Nephron progenitor cell (in vitro differentiated cells): ENCODE measurements at regions not wholly inside any gene's neighbourhood (a gene's known extent, or its start where the extent isn't known, plus 50 kb on each side); places are given as distances from the start of the nearest gene placed in this dataset.

Source experiments
- DNase-seq: peaks from one replicate; pipeline ENCODE4 v3.0.0; 2021
- H3K27ac Mint-ChIP-seq: 2 replicates; pipeline ENCODE4 v1.8.0; 2021; ENCODE audit warnings: mild to moderate bottlenecking, moderate library complexity, mixed read lengths
- H3K27me3 Mint-ChIP-seq: 2 replicates; pipeline ENCODE4 v1.8.0; 2021; ENCODE audit warnings: mild to moderate bottlenecking, low read depth, mixed read lengths; ENCODE audit not compliant: poor library complexity
- H3K36me3 Mint-ChIP-seq: 2 replicates; pipeline ENCODE4 v1.8.0; 2021; ENCODE audit warnings: low read depth, mixed read lengths
- H3K4me1 Mint-ChIP-seq: 2 replicates; pipeline ENCODE4 v1.8.0; 2021; ENCODE audit warnings: mixed read lengths
- H3K4me3 Mint-ChIP-seq: 2 replicates; pipeline ENCODE4 v1.8.0; 2021; ENCODE audit warnings: mild to moderate bottlenecking, moderate library complexity, mixed read lengths
- H3K9me3 Mint-ChIP-seq: 2 replicates; pipeline ENCODE4 v1.8.0; 2021; ENCODE audit warnings: mild to moderate bottlenecking, moderate library complexity, mixed read lengths
- TF ChIP-seq, protein P1 (sequence below): fragments of 200-600 bp; sonication (generic); IDR thresholded peaks from 2 replicates; pipeline ENCODE4 v1.5.0; 2021; ENCODE audit warnings: antibody characterized with exemption

DNA sequence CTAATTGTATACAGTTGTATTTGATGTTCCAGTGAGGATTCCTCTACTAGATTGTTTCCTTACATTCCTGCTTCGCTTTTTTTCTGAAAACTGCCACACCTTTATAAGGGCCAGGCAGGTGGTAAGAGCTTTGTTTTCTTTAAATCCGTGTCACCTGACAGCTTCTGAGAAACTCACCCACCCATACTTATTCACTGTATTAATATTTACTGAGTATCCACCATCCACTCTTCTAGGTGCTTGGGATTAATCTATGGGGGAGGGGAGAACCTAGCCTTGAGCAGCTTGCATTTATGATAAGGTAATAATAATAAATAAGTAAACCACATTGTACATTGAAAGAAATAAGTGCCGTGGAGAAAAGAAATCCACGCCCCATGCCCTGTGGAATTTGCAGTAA is 174.7 kb upstream of the AGAP1 start:
- DNase-seq: no peak
- Mint-ChIP-seq H3K27me3 (peaks cover 7% of the 10 kb centered on the region), H3K36me3 (no peaks in the 10 kb centered on the region), H3K4me3 (no peak overlapping the region), H3K27ac (no peak overlapping the region), H3K4me1 (peaks cover 10% of the 10 kb centered on the region), H3K9me3 (no peaks in the 10 kb centered on the region)
- TF ChIP-seq, protein P1, sequence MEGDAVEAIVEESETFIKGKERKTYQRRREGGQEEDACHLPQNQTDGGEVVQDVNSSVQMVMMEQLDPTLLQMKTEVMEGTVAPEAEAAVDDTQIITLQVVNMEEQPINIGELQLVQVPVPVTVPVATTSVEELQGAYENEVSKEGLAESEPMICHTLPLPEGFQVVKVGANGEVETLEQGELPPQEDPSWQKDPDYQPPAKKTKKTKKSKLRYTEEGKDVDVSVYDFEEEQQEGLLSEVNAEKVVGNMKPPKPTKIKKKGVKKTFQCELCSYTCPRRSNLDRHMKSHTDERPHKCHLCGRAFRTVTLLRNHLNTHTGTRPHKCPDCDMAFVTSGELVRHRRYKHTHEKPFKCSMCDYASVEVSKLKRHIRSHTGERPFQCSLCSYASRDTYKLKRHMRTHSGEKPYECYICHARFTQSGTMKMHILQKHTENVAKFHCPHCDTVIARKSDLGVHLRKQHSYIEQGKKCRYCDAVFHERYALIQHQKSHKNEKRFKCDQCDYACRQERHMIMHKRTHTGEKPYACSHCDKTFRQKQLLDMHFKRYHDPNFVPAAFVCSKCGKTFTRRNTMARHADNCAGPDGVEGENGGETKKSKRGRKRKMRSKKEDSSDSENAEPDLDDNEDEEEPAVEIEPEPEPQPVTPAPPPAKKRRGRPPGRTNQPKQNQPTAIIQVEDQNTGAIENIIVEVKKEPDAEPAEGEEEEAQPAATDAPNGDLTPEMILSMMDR: no peak

DNA sequence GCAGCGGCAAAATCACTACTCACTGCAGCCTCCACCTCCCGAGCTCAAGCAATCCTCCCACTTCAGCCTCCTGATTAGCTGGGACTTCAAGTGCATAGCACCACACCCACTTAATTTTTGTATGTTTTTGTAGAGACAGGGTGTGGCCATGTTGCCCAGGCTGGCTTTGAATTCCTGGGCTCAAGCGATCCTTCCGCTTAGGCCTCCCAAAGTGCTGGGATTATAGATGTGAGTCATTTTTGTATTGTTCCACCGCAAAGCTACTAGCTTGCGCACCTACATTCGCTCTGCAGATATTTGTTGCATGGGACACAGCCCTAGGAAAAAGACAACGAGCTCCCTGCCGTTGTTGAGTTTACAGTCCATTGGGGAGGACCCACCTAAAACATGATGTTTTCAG is 173.5 kb upstream of the AGAP1 start:
- no peak for DNase-seq
- no peak overlapping the region for H3K27ac Mint-ChIP-seq
- TF ChIP-seq, protein P1: no peak
- H3K36me3 Mint-ChIP-seq: no peaks in the 10 kb centered on the region
- H3K4me3 Mint-ChIP-seq: no peak overlapping the region
- peaks cover 21% of the 10 kb centered on the region for H3K4me1 Mint-ChIP-seq
- peaks cover 6% of the 10 kb centered on the region for H3K27me3 Mint-ChIP-seq
- no peaks in the 10 kb centered on the region for H3K9me3 Mint-ChIP-seq

DNA sequence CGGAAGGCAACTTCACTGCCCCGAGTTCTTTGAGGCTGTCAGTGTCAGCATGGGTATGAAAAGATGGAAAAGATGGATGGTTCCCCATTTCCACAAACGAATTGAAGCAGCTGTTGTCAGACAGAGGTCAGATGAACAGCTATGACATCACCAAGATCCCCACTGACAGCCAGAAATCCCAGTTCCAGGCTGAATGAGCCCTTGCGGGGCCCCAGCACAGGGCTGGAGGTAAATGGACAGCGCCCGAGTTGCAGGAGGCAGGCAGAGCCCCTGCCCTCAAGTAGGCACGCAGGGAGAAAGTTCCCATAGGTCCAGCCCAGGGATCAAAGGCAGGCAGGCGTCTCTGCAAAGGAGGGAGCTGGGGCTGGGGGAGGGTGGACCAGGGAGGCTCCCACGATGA is 169.5 kb upstream of the AGAP1 start:
- no peaks in the 10 kb centered on the region for H3K9me3 Mint-ChIP-seq
- H3K27ac Mint-ChIP-seq: no peak overlapping the region
- H3K36me3 Mint-ChIP-seq: no peaks in the 10 kb centered on the region
- H3K4me3 Mint-ChIP-seq: peak overlapping the region; percentile 14
- H3K27me3 Mint-ChIP-seq: peaks cover 12% of the 10 kb centered on the region
- TF ChIP-seq, protein P1: no peak
- peak; percentile 51 for DNase-seq
- peaks cover 43% of the 10 kb centered on the region for H3K4me1 Mint-ChIP-seq

DNA sequence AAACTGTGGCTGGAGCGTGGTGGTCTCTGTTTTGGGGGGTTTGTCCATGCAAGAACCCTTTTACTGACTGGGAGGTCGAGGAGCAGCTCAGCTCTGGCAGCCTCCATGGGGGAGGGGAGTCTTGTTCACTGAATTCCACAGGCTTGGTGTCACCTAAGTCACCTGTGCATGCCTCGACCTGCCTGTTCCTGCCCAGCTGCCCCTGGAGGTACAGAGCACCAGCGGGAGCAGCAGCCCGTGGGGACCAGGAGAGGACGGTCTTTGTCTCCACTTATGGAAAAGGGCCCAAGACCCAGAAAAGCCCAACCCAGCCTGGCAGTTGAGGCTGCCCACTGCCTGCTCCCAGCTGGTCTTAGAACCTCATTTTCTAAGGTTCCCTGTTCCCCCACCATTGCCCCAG is 168.7 kb upstream of the AGAP1 start:
- no peak for DNase-seq
- no peaks in the 10 kb centered on the region for H3K9me3 Mint-ChIP-seq
- H3K4me3 Mint-ChIP-seq: no peak overlapping the region
- H3K4me1 Mint-ChIP-seq: peaks cover 43% of the 10 kb centered on the region
- TF ChIP-seq, protein P1: no peak
- peaks cover 8% of the 10 kb centered on the region for H3K27me3 Mint-ChIP-seq
- H3K36me3 Mint-ChIP-seq: no peaks in the 10 kb centered on the region
- H3K27ac Mint-ChIP-seq: no peak overlapping the region

DNA sequence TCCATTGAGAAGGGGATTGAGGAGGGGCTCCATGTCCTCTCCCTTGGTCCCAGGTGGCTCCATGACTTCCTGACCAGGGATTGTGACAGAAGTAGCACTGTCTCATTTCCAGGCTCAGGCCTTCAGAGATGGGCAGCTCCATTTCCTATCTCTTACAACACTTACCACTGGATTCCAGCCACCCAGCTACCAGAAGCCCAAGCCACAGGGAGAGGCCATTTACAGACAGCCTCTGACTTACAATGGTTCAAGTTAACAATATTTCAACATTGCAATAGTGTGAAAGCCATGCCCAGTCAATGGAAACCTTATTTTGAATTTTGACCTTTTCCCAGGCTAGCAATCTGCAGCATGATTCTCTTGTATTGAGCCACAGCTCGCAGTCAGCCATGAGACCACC is 164.9 kb upstream of the AGAP1 start:
- no peak for DNase-seq
- Mint-ChIP-seq H3K36me3 (no peaks in the 10 kb centered on the region), H3K4me1 (peaks cover 35% of the 10 kb centered on the region), H3K27me3 (peaks cover 11% of the 10 kb centered on the region), H3K27ac (no peak overlapping the region), H3K4me3 (no peak overlapping the region), H3K9me3 (peaks cover 6% of the 10 kb centered on the region)
- TF ChIP-seq, protein P1: no peak

DNA sequence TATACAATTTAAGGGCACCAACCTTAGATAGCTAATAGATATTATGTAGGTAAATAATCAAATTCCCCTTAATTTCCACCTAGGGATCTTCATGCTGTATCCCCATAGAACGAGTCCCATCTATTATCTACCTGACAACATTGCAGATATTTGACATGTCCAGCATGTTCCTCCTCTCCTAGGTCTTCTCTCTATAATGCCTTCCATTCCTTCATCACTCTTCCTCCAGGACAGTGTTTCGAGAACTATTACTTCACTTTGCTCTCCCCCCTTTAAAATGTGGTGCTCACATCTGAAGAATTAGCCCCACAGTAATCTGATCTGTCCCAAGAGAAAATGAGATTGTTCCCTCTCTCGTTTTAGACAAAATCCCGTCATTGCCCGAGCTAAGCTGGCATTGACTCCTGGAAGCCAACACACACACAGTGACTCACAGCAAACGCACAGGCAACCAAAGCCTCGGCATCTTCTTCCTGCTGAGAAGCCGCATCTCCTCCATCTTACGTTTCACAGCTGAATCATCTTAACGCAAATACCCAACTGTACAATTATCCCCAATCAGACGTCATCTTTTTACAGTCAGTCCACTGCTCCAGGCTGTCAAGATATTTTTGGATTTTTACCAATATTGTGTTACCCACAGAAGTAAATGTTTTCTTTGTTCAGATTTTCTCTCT is 162.9 kb upstream of the AGAP1 start:
- Mint-ChIP-seq H3K9me3 (peaks cover 6% of the 10 kb centered on the region), H3K27ac (no peak overlapping the region), H3K4me1 (peaks cover 17% of the 10 kb centered on the region), H3K36me3 (no peaks in the 10 kb centered on the region), H3K27me3 (peaks cover 6% of the 10 kb centered on the region), H3K4me3 (no peak overlapping the region)
- DNase-seq: no peak
- TF ChIP-seq, protein P1: no peak
